SU-DHL-6 (cell line): ENCODE measurements at regions not wholly inside any gene's neighbourhood (a gene's known extent, or its start where the extent isn't known, plus 50 kb on each side); places are given as distances from the start of the nearest gene placed in this dataset.

Source experiments
- H2AFZ ChIP-seq: fragments of 200-600 bp; sonication (generic); 2 replicates; pipeline ENCODE4 v1.6.1; 2014; ENCODE audit warnings: low read depth, mild to moderate bottlenecking, moderate library complexity, mixed read lengths, antibody characterized with exemption, low read length; ENCODE audit not compliant: severe bottlenecking
- H3F3A ChIP-seq: fragments of 200-600 bp; shearing (Covaris generic); 2 replicates; pipeline ENCODE4 v1.6.0; 2016; ENCODE audit warnings: antibody characterized with exemption, mild to moderate bottlenecking; ENCODE audit not compliant: insufficient read depth
- H3K27ac ChIP-seq: fragments of 200-600 bp; sonication (generic); 2 replicates; pipeline ENCODE4 v1.5.1; 2016; ENCODE audit warnings: low read depth, mild to moderate bottlenecking, low read length, moderate library complexity, mixed read lengths
- H3K27me3 ChIP-seq: fragments of 200-600 bp; sonication (generic), shearing (Covaris generic); 2 replicates; pipeline ENCODE4 v1.6.0; 2014; ENCODE audit warnings: mild to moderate bottlenecking, low read length
- H3K36me3 ChIP-seq: fragments of 200-600 bp; sonication (generic); 2 replicates; pipeline ENCODE4 v1.6.1; 2014; ENCODE audit warnings: mild to moderate bottlenecking, low read length, mixed read lengths
- H3K4me2 ChIP-seq: fragments of 300-600, 200-600 bp; shearing (Covaris generic), sonication (generic); 2 replicates; pipeline ENCODE4 v1.6.0; 2014; ENCODE audit warnings: low read length, low read depth, mild to moderate bottlenecking; ENCODE audit not compliant: poor library complexity, severe bottlenecking
- H3K4me3 ChIP-seq: fragments of 200-600 bp; sonication (generic); 2 replicates; pipeline ENCODE4 v1.5.1; 2014; ENCODE audit warnings: antibody characterized with exemption, low read length, mild to moderate bottlenecking, mixed read lengths; ENCODE audit not compliant: insufficient read depth, poor library complexity, severe bottlenecking
- H3K79me2 ChIP-seq: fragments of 200-600 bp; sonication (generic); 2 replicates; pipeline ENCODE4 v1.6.1; 2014; ENCODE audit warnings: mild to moderate bottlenecking, low read length, moderate library complexity; ENCODE audit not compliant: insufficient read depth
- H3K9ac ChIP-seq: fragments of 200-600 bp; sonication (generic); 2 replicates; pipeline ENCODE4 v1.7.0; 2014; ENCODE audit warnings: mild to moderate bottlenecking, low read length
- H3K9me2 ChIP-seq: fragments of 200-600 bp; sonication (generic); replicated peaks from 2 replicates; pipeline ENCODE4 v1.6.1; 2014; ENCODE audit warnings: low read length; ENCODE audit not compliant: insufficient read depth
- H3K9me3 ChIP-seq: fragments of 200-600 bp; sonication (generic); 2 replicates; pipeline ENCODE4 v1.6.1; 2014; ENCODE audit warnings: low read length, mixed read lengths; ENCODE audit not compliant: insufficient read depth
- H4K20me1 ChIP-seq: fragments of 200-600 bp; sonication (generic); 2 replicates; pipeline ENCODE4 v1.6.1; 2014; ENCODE audit warnings: low read depth, mild to moderate bottlenecking, antibody characterized with exemption, low read length, moderate library complexity, mixed read lengths
- EZH2phosphoT487 ChIP-seq: fragments of 200-600 bp; sonication (generic), shearing (Covaris generic); conservative IDR thresholded peaks from 2 replicates; pipeline ENCODE4 v1.6.1; 2018; ENCODE audit warnings: mild to moderate bottlenecking, antibody characterized with exemption, low read length, moderate library complexity, mixed read lengths
- TF ChIP-seq, protein P1 (sequence below): fragments of 200-600 bp; sonication (generic); IDR thresholded peaks from one replicate; pipeline ENCODE4 v1.5.1; 2017; ENCODE audit warnings: antibody characterized with exemption, mild to moderate bottlenecking, low read length, moderate library complexity; ENCODE audit not compliant: insufficient read depth, poor library complexity, severe bottlenecking

GRCh38 chr11:80167766-80168165 lies 726.9 kb upstream of the TENM4 start:
- no peak overlapping the region for H3K9ac ChIP-seq
- H4K20me1 ChIP-seq, result no peaks in the 10 kb centered on the region
- H3K27ac ChIP-seq, result no peak overlapping the region
- no peak overlapping the region for H2AFZ ChIP-seq
- TF ChIP-seq, protein P1, sequence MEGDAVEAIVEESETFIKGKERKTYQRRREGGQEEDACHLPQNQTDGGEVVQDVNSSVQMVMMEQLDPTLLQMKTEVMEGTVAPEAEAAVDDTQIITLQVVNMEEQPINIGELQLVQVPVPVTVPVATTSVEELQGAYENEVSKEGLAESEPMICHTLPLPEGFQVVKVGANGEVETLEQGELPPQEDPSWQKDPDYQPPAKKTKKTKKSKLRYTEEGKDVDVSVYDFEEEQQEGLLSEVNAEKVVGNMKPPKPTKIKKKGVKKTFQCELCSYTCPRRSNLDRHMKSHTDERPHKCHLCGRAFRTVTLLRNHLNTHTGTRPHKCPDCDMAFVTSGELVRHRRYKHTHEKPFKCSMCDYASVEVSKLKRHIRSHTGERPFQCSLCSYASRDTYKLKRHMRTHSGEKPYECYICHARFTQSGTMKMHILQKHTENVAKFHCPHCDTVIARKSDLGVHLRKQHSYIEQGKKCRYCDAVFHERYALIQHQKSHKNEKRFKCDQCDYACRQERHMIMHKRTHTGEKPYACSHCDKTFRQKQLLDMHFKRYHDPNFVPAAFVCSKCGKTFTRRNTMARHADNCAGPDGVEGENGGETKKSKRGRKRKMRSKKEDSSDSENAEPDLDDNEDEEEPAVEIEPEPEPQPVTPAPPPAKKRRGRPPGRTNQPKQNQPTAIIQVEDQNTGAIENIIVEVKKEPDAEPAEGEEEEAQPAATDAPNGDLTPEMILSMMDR, result no peak
- TF ChIP-seq EZH2phosphoT487, result no peak
- H3K4me3 ChIP-seq, result no peak overlapping the region
- no peaks in the 10 kb centered on the region for H3K27me3 ChIP-seq
- no peaks in the 10 kb centered on the region for H3K9me2 ChIP-seq
- H3K36me3 ChIP-seq, result no peaks in the 10 kb centered on the region
- H3K4me2 ChIP-seq, result no peak overlapping the region
- H3F3A ChIP-seq, result no peaks in the 10 kb centered on the region
- no peaks in the 10 kb centered on the region for H3K9me3 ChIP-seq
- H3K79me2 ChIP-seq, result no peaks in the 10 kb centered on the region

GRCh38 chr11:80165744-80166143 lies 724.9 kb upstream of the TENM4 start:
- no peak overlapping the region for H3K4me3 ChIP-seq
- no peak overlapping the region for H3K4me2 ChIP-seq
- H3K9me3 ChIP-seq, result no peaks in the 10 kb centered on the region
- H4K20me1 ChIP-seq, result no peaks in the 10 kb centered on the region
- H3K36me3 ChIP-seq, result no peaks in the 10 kb centered on the region
- H2AFZ ChIP-seq, result no peak overlapping the region
- no peak overlapping the region for H3K27ac ChIP-seq
- H3K79me2 ChIP-seq, result no peaks in the 10 kb centered on the region
- no peaks in the 10 kb centered on the region for H3K9me2 ChIP-seq
- no peak overlapping the region for H3K9ac ChIP-seq
- H3K27me3 ChIP-seq, result no peaks in the 10 kb centered on the region
- no peak for TF ChIP-seq EZH2phosphoT487
- TF ChIP-seq, protein P1, result no peak
- H3F3A ChIP-seq, result no peaks in the 10 kb centered on the region

DNA sequence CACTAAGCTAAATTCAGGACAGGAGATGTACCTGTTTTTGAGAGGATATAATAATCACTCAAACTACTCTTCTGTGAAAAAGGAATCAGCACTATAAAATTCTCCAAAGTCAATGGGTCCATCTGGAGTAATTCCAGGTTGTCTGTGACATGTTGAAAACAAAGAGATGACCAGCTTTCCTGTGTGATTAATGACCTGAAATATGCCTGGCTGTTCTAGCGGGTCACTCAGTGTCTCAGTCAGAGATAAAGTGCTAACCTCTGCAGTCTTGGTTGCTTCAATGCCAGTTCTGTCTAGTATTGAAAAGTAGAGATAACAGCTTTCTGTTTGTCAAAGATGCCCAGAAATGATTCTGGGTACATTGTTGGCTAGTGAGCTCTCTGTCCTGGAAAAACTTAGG lies 722.6 kb upstream of the TENM4 start:
- no peaks in the 10 kb centered on the region for H4K20me1 ChIP-seq
- no peak for TF ChIP-seq EZH2phosphoT487
- TF ChIP-seq, protein P1, result no peak

GRCh38 chr11:80163011-80163410 lies 722.2 kb upstream of the TENM4 start:
- H3K4me2 ChIP-seq, result no peak overlapping the region
- H4K20me1 ChIP-seq, result no peaks in the 10 kb centered on the region
- H2AFZ ChIP-seq, result no peak overlapping the region
- TF ChIP-seq EZH2phosphoT487, result no peak
- TF ChIP-seq, protein P1, result no peak
- no peaks in the 10 kb centered on the region for H3K9me2 ChIP-seq
- H3K27me3 ChIP-seq, result no peaks in the 10 kb centered on the region
- no peak overlapping the region for H3K9ac ChIP-seq
- no peaks in the 10 kb centered on the region for H3K9me3 ChIP-seq
- H3K4me3 ChIP-seq, result no peak overlapping the region
- no peaks in the 10 kb centered on the region for H3K79me2 ChIP-seq
- no peaks in the 10 kb centered on the region for H3F3A ChIP-seq
- no peak overlapping the region for H3K27ac ChIP-seq
- no peaks in the 10 kb centered on the region for H3K36me3 ChIP-seq

More for the DNA sequence above, 722.6 kb upstream of the TENM4 start:
- Histone ChIP-seq H3K4me2 (no peak overlapping the region), H3K9me3 (no peaks in the 10 kb centered on the region), H3K27ac (no peak overlapping the region), H3K79me2 (no peaks in the 10 kb centered on the region), H3K36me3 (no peaks in the 10 kb centered on the region), H3K9ac (no peak overlapping the region), H3K27me3 (no peaks in the 10 kb centered on the region), H3K4me3 (no peak overlapping the region), H3F3A (no peaks in the 10 kb centered on the region), H3K9me2 (no peaks in the 10 kb centered on the region), H2AFZ (no peak overlapping the region)
